ENCODE measurements at regions not wholly inside any gene's neighbourhood (a gene's known extent, or its start where the extent isn't known, plus 50 kb on each side); places are given as distances from the start of the nearest gene placed in this dataset.

- CTCF ChIA-PET: no interaction called here
- POLR2A ChIA-PET: no interaction called here
- H3K27ac Mint-ChIP-seq (ENCODE audit: unreplicated experiment): no peak overlapping the region
- H3K27me3 ChIP-seq (replicated peaks; ENCODE audit: control insufficient read depth, insufficient read depth, low read length): no peaks in the 10 kb centered on the region
- no TSS peak for BruUV-seq (replicated peaks)
- TF ChIP-seq CTCF (IDR thresholded peaks at IDR 0.05; ENCODE audit: insufficient read depth in 1 of 2, low read depth in 1 of 2, low read length in 1 of 2, severe bottlenecking in 1 of 2, unreplicated experiment in 1 of 2): no peak
- H3K4me3 ChIP-seq (ENCODE audit: low read depth, low read length): no peak overlapping the region
- no peak for DNase-seq
- no peaks in the 10 kb centered on the region for H3K27me3 Mint-ChIP-seq (ENCODE audit: insufficient read depth, unreplicated experiment)
- no peaks in the 10 kb centered on the region for H3K9me3 Mint-ChIP-seq (ENCODE audit: unreplicated experiment)
- H3K9me3 ChIP-seq: no peaks in the 10 kb centered on the region
- no peaks in the 10 kb centered on the region for H3K36me3 ChIP-seq (ENCODE audit: control insufficient read depth, insufficient read depth, low read length)
- H3K36me3 Mint-ChIP-seq (ENCODE audit: insufficient read depth, unreplicated experiment): no peaks in the 10 kb centered on the region
- H3K4me3 Mint-ChIP-seq (ENCODE audit: unreplicated experiment): no peak overlapping the region
- intact Hi-C loops (cut with micrococcal nuclease; ENCODE audit: unreplicated experiment): no loop called here
- H3K4me1 ChIP-seq: peaks cover 9% of the 10 kb centered on the region
- peaks cover 8% of the 10 kb centered on the region for H3K4me1 Mint-ChIP-seq (ENCODE audit: low read depth, unreplicated experiment)
Observed at GRCh38 chr1:218701131-218701530, 356.0 kb downstream of the TGFB2 start.

- no peaks in the 10 kb centered on the region for H3K9me3 Mint-ChIP-seq (ENCODE audit: unreplicated experiment)
- DNase-seq: no peak
- Histone ChIP-seq H3K27me3 (replicated peaks; ENCODE audit: control insufficient read depth, insufficient read depth, low read length) (no peaks in the 10 kb centered on the region), H3K4me3 (ENCODE audit: low read depth, low read length) (no peak overlapping the region), H3K36me3 (ENCODE audit: control insufficient read depth, insufficient read depth, low read length) (no peaks in the 10 kb centered on the region), H3K4me1 (peaks cover 17% of the 10 kb centered on the region), H3K9me3 (no peaks in the 10 kb centered on the region)
- no peaks in the 10 kb centered on the region for H3K27me3 Mint-ChIP-seq (ENCODE audit: insufficient read depth, unreplicated experiment)
- H3K27ac Mint-ChIP-seq (ENCODE audit: unreplicated experiment): no peak overlapping the region
- H3K4me3 Mint-ChIP-seq (ENCODE audit: unreplicated experiment): no peak overlapping the region
- TF ChIP-seq CTCF (IDR thresholded peaks at IDR 0.05; ENCODE audit: insufficient read depth in 1 of 2, low read depth in 1 of 2, low read length in 1 of 2, severe bottlenecking in 1 of 2, unreplicated experiment in 1 of 2): no peak
- H3K4me1 Mint-ChIP-seq (ENCODE audit: low read depth, unreplicated experiment): peaks cover 12% of the 10 kb centered on the region
- BruUV-seq (replicated peaks): no TSS peak
- ChIA-PET POLR2A (no interaction called here), CTCF (no interaction called here)
- intact Hi-C loops (cut with micrococcal nuclease; ENCODE audit: unreplicated experiment): no loop called here
- no peaks in the 10 kb centered on the region for H3K36me3 Mint-ChIP-seq (ENCODE audit: insufficient read depth, unreplicated experiment)
Observed at GRCh38 chr1:218702775-218703174, 357.6 kb downstream of the TGFB2 start.

GRCh38 chr1:218703836-218704235 is 358.7 kb downstream of the TGFB2 start:
- H3K9me3 ChIP-seq: no peaks in the 10 kb centered on the region
- H3K27me3 Mint-ChIP-seq (ENCODE audit: insufficient read depth, unreplicated experiment): no peaks in the 10 kb centered on the region
- no TSS peak for BruUV-seq (replicated peaks)
- ChIA-PET CTCF (no interaction called here), POLR2A (no interaction called here)
- TF ChIP-seq CTCF (IDR thresholded peaks at IDR 0.05; ENCODE audit: insufficient read depth in 1 of 2, low read depth in 1 of 2, low read length in 1 of 2, severe bottlenecking in 1 of 2, unreplicated experiment in 1 of 2): no peak
- H3K4me1 ChIP-seq: peaks cover 17% of the 10 kb centered on the region
- no peak overlapping the region for H3K27ac Mint-ChIP-seq (ENCODE audit: unreplicated experiment)
- intact Hi-C loops (cut with micrococcal nuclease; ENCODE audit: unreplicated experiment): no loop called here
- H3K36me3 ChIP-seq (ENCODE audit: control insufficient read depth, insufficient read depth, low read length): no peaks in the 10 kb centered on the region
- H3K4me3 ChIP-seq (ENCODE audit: low read depth, low read length): no peak overlapping the region
- H3K4me1 Mint-ChIP-seq (ENCODE audit: low read depth, unreplicated experiment): peaks cover 12% of the 10 kb centered on the region
- no peak overlapping the region for H3K4me3 Mint-ChIP-seq (ENCODE audit: unreplicated experiment)
- DNase-seq: no peak
- H3K36me3 Mint-ChIP-seq (ENCODE audit: insufficient read depth, unreplicated experiment): no peaks in the 10 kb centered on the region
- H3K9me3 Mint-ChIP-seq (ENCODE audit: unreplicated experiment): no peaks in the 10 kb centered on the region
- H3K27me3 ChIP-seq (replicated peaks; ENCODE audit: control insufficient read depth, insufficient read depth, low read length): no peaks in the 10 kb centered on the region
